ENCODE measurements at regions not wholly inside any gene's neighbourhood (a gene's known extent, or its start where the extent isn't known, plus 50 kb on each side); places are given as distances from the start of the nearest gene placed in this dataset.

DNA sequence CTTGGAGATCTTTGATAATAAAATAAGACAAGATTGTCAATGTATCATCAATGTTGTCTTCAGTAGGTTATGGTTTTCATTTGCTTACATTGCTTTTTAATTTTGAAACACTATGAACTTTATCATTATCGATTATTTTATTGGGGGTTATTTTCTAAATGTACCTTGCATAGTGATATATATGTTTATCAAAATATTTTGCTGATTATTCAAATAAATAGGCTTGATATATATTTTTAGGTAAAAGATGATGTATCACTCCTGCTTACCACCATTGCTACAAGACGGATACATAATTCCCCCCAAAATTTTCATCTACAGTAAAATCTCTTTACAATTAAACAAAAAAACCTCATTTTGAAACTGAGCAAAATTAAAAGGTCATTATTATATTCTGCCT, 293.8 kb downstream of the SUCLG1 start:
- Histone ChIP-seq H3K9me2 (replicated peaks; ENCODE audit: low read depth, low read length) (no peaks in the 10 kb centered on the region), H4K20me1 (ENCODE audit: insufficient read depth, low read length, poor library complexity, severe bottlenecking) (no peaks in the 10 kb centered on the region), H3K4me3 (ENCODE audit: low read length, poor library complexity, severe bottlenecking) (no peak overlapping the region), H3K79me2 (ENCODE audit: insufficient read depth, low read length) (no peaks in the 10 kb centered on the region), H3K36me3 (ENCODE audit: insufficient read depth, low read length) (no peaks in the 10 kb centered on the region), H3K27me3 (ENCODE audit: insufficient read depth, low read length, poor library complexity, severe bottlenecking) (no peaks in the 10 kb centered on the region), H3K4me1 (ENCODE audit: insufficient read depth, low read length, poor library complexity, severe bottlenecking) (no peaks in the 10 kb centered on the region), H3K9me3 (ENCODE audit: insufficient read depth, low read depth, low read length) (no peaks in the 10 kb centered on the region), H3K4me2 (ENCODE audit: low read depth, low read length, poor library complexity, severe bottlenecking) (no peak overlapping the region), H3F3A (ENCODE audit: low read depth) (no peaks in the 10 kb centered on the region), H3K9ac (ENCODE audit: low read depth, low read length, poor library complexity, severe bottlenecking) (no peak overlapping the region), H2AFZ (ENCODE audit: low read length) (no peak overlapping the region)
- TF ChIP-seq, protein P1, sequence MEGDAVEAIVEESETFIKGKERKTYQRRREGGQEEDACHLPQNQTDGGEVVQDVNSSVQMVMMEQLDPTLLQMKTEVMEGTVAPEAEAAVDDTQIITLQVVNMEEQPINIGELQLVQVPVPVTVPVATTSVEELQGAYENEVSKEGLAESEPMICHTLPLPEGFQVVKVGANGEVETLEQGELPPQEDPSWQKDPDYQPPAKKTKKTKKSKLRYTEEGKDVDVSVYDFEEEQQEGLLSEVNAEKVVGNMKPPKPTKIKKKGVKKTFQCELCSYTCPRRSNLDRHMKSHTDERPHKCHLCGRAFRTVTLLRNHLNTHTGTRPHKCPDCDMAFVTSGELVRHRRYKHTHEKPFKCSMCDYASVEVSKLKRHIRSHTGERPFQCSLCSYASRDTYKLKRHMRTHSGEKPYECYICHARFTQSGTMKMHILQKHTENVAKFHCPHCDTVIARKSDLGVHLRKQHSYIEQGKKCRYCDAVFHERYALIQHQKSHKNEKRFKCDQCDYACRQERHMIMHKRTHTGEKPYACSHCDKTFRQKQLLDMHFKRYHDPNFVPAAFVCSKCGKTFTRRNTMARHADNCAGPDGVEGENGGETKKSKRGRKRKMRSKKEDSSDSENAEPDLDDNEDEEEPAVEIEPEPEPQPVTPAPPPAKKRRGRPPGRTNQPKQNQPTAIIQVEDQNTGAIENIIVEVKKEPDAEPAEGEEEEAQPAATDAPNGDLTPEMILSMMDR (conservative IDR thresholded peaks at IDR 0.05; ENCODE audit: low read length): no peak
- no peak for TF ChIP-seq EZH2phosphoT487 (IDR thresholded peaks at IDR 0.05; ENCODE audit: borderline replicate concordance)

DNA sequence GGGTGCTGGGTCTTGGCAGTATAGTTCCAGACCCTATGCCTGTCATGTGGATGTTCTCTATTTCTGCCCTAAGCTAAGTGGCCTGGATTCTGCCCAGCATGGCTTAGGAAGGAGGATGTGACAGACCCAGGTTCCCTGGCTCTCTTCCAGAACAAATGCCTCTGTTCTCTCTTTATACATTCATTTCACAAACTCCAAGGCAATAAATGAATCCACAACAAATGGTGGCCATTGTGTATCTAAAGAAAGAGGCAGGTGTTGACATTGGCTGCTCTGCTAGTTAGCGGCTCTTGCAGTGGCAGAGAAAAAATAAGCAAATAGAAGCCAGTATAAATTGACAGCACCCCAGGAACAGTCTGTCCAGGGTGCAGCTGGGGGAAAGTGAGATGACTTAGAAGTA, 298.6 kb downstream of the SUCLG1 start:
- no peaks in the 10 kb centered on the region for H3K9me3 ChIP-seq (ENCODE audit: insufficient read depth, low read depth, low read length)
- no peaks in the 10 kb centered on the region for H3K27me3 ChIP-seq (ENCODE audit: insufficient read depth, low read length, poor library complexity, severe bottlenecking)
- H3K79me2 ChIP-seq (ENCODE audit: insufficient read depth, low read length): no peaks in the 10 kb centered on the region
- no peak overlapping the region for H3K4me3 ChIP-seq (ENCODE audit: low read length, poor library complexity, severe bottlenecking)
- H2AFZ ChIP-seq (ENCODE audit: low read length): no peak overlapping the region
- TF ChIP-seq, protein P1 (conservative IDR thresholded peaks at IDR 0.05; ENCODE audit: low read length): no peak
- no peak for TF ChIP-seq EZH2phosphoT487 (IDR thresholded peaks at IDR 0.05; ENCODE audit: borderline replicate concordance)
- H3K9me2 ChIP-seq (replicated peaks; ENCODE audit: low read depth, low read length): no peaks in the 10 kb centered on the region
- no peaks in the 10 kb centered on the region for H4K20me1 ChIP-seq (ENCODE audit: insufficient read depth, low read length, poor library complexity, severe bottlenecking)
- no peak overlapping the region for H3K4me2 ChIP-seq (ENCODE audit: low read depth, low read length, poor library complexity, severe bottlenecking)
- H3K4me1 ChIP-seq (ENCODE audit: insufficient read depth, low read length, poor library complexity, severe bottlenecking): no peaks in the 10 kb centered on the region
- H3K9ac ChIP-seq (ENCODE audit: low read depth, low read length, poor library complexity, severe bottlenecking): no peak overlapping the region
- no peaks in the 10 kb centered on the region for H3F3A ChIP-seq (ENCODE audit: low read depth)
- no peaks in the 10 kb centered on the region for H3K36me3 ChIP-seq (ENCODE audit: insufficient read depth, low read length)

DNA sequence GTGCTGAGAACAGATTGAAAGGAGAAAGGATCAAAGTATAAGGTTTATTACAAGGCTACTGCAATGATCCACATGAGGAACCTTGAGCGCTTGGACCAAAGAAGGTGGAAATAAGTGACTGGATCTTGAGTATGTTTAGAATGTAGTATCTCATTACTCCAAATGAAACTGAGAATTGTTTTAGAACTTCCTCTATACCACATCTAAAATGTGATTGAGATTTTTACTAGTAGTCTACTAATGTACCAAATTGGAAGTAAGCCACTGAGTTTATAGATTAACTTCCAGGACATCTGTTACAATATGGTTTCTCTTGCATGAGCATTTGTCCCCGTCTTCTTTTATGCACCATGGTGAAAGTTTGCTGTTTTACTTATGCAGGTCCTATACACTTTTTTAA, 300.5 kb downstream of the SUCLG1 start:
- H3K9me3 ChIP-seq (ENCODE audit: insufficient read depth, low read depth, low read length): no peaks in the 10 kb centered on the region
- no peaks in the 10 kb centered on the region for H3K79me2 ChIP-seq (ENCODE audit: insufficient read depth, low read length)
- no peaks in the 10 kb centered on the region for H3K4me1 ChIP-seq (ENCODE audit: insufficient read depth, low read length, poor library complexity, severe bottlenecking)
- no peak overlapping the region for H3K4me2 ChIP-seq (ENCODE audit: low read depth, low read length, poor library complexity, severe bottlenecking)
- no peaks in the 10 kb centered on the region for H3F3A ChIP-seq (ENCODE audit: low read depth)
- no peaks in the 10 kb centered on the region for H3K27me3 ChIP-seq (ENCODE audit: insufficient read depth, low read length, poor library complexity, severe bottlenecking)
- H3K4me3 ChIP-seq (ENCODE audit: low read length, poor library complexity, severe bottlenecking): no peak overlapping the region
- TF ChIP-seq, protein P1 (conservative IDR thresholded peaks at IDR 0.05; ENCODE audit: low read length): no peak
- TF ChIP-seq EZH2phosphoT487 (IDR thresholded peaks at IDR 0.05; ENCODE audit: borderline replicate concordance): no peak
- no peak overlapping the region for H2AFZ ChIP-seq (ENCODE audit: low read length)
- no peak overlapping the region for H3K9ac ChIP-seq (ENCODE audit: low read depth, low read length, poor library complexity, severe bottlenecking)
- no peaks in the 10 kb centered on the region for H4K20me1 ChIP-seq (ENCODE audit: insufficient read depth, low read length, poor library complexity, severe bottlenecking)
- no peaks in the 10 kb centered on the region for H3K9me2 ChIP-seq (replicated peaks; ENCODE audit: low read depth, low read length)
- no peaks in the 10 kb centered on the region for H3K36me3 ChIP-seq (ENCODE audit: insufficient read depth, low read length)

Measured in Loucy (cell line).